ENCODE measurements at regions not wholly inside any gene's neighbourhood (a gene's known extent, or its start where the extent isn't known, plus 50 kb on each side); places are given as distances from the start of the nearest gene placed in this dataset.

- intact Hi-C loops (cut with DNase I) = no loop called here
- Histone ChIP-seq H3K4me3 (no peak overlapping the region), H3K4me1 (peaks cover 0 to 8% (median 3%) of the 10 kb centered on the region in 4 donors), H3K27me3 (no peaks in the 10 kb centered on the region), H3K9me3 (no peaks in the 10 kb centered on the region), H3K27ac (no peak overlapping the region), H3K36me3 (no peaks in the 10 kb centered on the region)
- WGBS, 2 donors = 82 to 85% methylated on average over 7 of the region's 7 CpGs
- no peak for DNase-seq
- peak in 1 of 4 donors; percentile 17 for TF ChIP-seq POLR2AphosphoS5 (IDR thresholded peaks at IDR 0.05)
- TF ChIP-seq, protein P1, sequence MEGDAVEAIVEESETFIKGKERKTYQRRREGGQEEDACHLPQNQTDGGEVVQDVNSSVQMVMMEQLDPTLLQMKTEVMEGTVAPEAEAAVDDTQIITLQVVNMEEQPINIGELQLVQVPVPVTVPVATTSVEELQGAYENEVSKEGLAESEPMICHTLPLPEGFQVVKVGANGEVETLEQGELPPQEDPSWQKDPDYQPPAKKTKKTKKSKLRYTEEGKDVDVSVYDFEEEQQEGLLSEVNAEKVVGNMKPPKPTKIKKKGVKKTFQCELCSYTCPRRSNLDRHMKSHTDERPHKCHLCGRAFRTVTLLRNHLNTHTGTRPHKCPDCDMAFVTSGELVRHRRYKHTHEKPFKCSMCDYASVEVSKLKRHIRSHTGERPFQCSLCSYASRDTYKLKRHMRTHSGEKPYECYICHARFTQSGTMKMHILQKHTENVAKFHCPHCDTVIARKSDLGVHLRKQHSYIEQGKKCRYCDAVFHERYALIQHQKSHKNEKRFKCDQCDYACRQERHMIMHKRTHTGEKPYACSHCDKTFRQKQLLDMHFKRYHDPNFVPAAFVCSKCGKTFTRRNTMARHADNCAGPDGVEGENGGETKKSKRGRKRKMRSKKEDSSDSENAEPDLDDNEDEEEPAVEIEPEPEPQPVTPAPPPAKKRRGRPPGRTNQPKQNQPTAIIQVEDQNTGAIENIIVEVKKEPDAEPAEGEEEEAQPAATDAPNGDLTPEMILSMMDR (IDR thresholded peaks at IDR 0.05) = no peak
Observed at GRCh38 chr12:91988086-91988923, 157.3 kb downstream of the BTG1 start.

GRCh38 chr12:91986084-91986483 lies 159.6 kb downstream of the BTG1 start:
- Histone ChIP-seq H3K9me3 (no peaks in the 10 kb centered on the region), H3K27me3 (no peaks in the 10 kb centered on the region), H3K27ac (no peak overlapping the region), H3K4me1 (peaks cover 0 to 8% (median 3%) of the 10 kb centered on the region in 4 donors), H3K4me3 (no peak overlapping the region), H3K36me3 (no peaks in the 10 kb centered on the region)
- intact Hi-C loops (cut with DNase I) = no loop called here
- DNase-seq = no peak
- no peak for TF ChIP-seq POLR2A (IDR thresholded peaks at IDR 0.05)
- TF ChIP-seq POLR2AphosphoS5 (IDR thresholded peaks at IDR 0.05) = no peak
- TF ChIP-seq, protein P1 (IDR thresholded peaks at IDR 0.05) = no peak
- TF ChIP-seq EP300 (IDR thresholded peaks at IDR 0.05) = no peak
- WGBS, 2 donors = 87 to 89% methylated on average over 2 of the region's 2 CpGs

- peaks cover 0 to 8% (median 3%) of the 10 kb centered on the region in 4 donors for H3K4me1 ChIP-seq
- no peak overlapping the region for H3K4me3 ChIP-seq
- no peak overlapping the region for H3K27ac ChIP-seq
- no peak for DNase-seq
- H3K27me3 ChIP-seq = no peaks in the 10 kb centered on the region
- no peaks in the 10 kb centered on the region for H3K9me3 ChIP-seq
- intact Hi-C loops (cut with DNase I) = no loop called here
- H3K36me3 ChIP-seq = no peaks in the 10 kb centered on the region
- 66 to 74% methylated on average over 8 of the region's 8 CpGs for WGBS, 2 donors
- no peak for TF ChIP-seq POLR2AphosphoS5 (IDR thresholded peaks at IDR 0.05)
- no peak for TF ChIP-seq POLR2A (IDR thresholded peaks at IDR 0.05)
- TF ChIP-seq EP300 (IDR thresholded peaks at IDR 0.05) = no peak
Observed at GRCh38 chr12:91985002-91985787, 160.5 kb downstream of the BTG1 start.

DNA sequence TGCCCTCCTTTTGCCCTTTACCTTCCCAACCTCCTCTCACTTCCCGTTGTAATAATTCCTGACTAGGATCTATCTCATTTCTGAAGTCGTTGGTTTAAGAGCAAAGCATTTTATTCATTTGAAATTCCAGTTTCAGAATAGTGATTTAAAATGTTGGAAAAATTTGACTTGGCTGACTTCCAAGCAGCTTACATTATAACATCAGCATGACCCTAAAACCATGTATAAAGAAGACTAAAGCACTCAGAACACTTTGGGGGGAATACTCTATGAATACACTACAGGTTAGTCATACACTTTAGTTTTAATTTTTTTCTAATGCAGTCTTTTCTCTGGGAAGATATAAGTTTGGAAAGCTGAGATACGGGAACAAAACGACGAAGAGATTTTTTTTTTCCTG lies 161.1 kb downstream of the BTG1 start:
- Histone ChIP-seq H3K36me3 (no peaks in the 10 kb centered on the region), H3K4me3 (no peak overlapping the region), H3K9me3 (no peaks in the 10 kb centered on the region), H3K4me1 (peaks cover 0 to 8% (median 3%) of the 10 kb centered on the region in 4 donors), H3K27ac (no peak overlapping the region), H3K27me3 (no peaks in the 10 kb centered on the region)
- intact Hi-C loops (cut with DNase I) = no loop called here
- TF ChIP-seq POLR2A (IDR thresholded peaks at IDR 0.05) = no peak
- TF ChIP-seq EP300 (IDR thresholded peaks at IDR 0.05) = no peak
- TF ChIP-seq POLR2AphosphoS5 (IDR thresholded peaks at IDR 0.05) = no peak
- TF ChIP-seq, protein P1 (IDR thresholded peaks at IDR 0.05) = no peak
- DNase-seq = no peak
- WGBS, 2 donors = 66 to 67% methylated on average over 5 of the region's 5 CpGs

- TF ChIP-seq EP300 (IDR thresholded peaks at IDR 0.05) = no peak
- no peak for TF ChIP-seq POLR2AphosphoS5 (IDR thresholded peaks at IDR 0.05)
- TF ChIP-seq POLR2A (IDR thresholded peaks at IDR 0.05) = no peak
- TF ChIP-seq, protein P1 (IDR thresholded peaks at IDR 0.05) = no peak
- Histone ChIP-seq H3K9me3 (no peaks in the 10 kb centered on the region), H3K4me3 (no peak overlapping the region), H3K27me3 (no peaks in the 10 kb centered on the region), H3K27ac (no peak overlapping the region), H3K36me3 (no peaks in the 10 kb centered on the region), H3K4me1 (peaks cover 0 to 8% (median 3%) of the 10 kb centered on the region in 4 donors)
- intact Hi-C loops (cut with DNase I) = no loop called here
- no peak for DNase-seq
- 91 to 98% methylated on average over 3 of the region's 3 CpGs for WGBS, 2 donors
Observed at GRCh38 chr12:91983935-91984334, 161.7 kb downstream of the BTG1 start.

Data from sigmoid colon (tissue), 6 donors.